GM21390 (cell line): ENCODE measurements at regions not wholly inside any gene's neighbourhood (a gene's known extent, or its start where the extent isn't known, plus 50 kb on each side); places are given as distances from the start of the nearest gene placed in this dataset.
A peak's percentile ranks its signal among the peaks of the same experiment; 100 is the strongest.
"Not testable (repeated sequence)": the region's sequence is repeated elsewhere in the genome, so short reads cannot be mapped to it uniquely, and the experiment has no call there.

Experiments
- ATAC-seq: cut with Tn5 transposase; IDR thresholded peaks from one replicate; pipeline ENCODE4 v1.9.1; 2021; ENCODE audit not compliant: unreplicated experiment

GRCh38 chr2:33933203-33933602 lies 334.1 kb upstream of the FAM98A start:
- no peak for ATAC-seq

- ATAC-seq: no peak
Observed at GRCh38 chr2:33931164-33931563, 332.1 kb upstream of the FAM98A start.

DNA sequence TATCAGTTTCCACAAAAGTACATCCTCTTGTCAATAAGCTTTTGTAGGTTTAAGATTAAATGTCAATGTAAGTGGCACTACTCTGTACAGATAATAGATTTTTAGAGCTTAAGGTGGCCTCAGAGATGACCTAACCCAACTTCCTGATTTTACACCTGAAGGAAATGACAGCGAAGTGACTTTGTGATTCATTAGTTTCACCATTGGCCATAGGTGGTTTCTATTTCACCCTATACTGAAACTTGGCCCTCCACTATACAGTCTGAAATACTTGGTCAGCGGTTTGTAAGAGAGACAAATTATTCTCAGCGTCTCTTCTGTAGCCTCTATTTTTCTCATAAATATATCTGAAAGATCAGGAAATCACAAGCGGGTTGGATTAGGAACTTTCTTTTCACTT lies 330.4 kb upstream of the FAM98A start:
- ATAC-seq: peak; percentile 92

DNA sequence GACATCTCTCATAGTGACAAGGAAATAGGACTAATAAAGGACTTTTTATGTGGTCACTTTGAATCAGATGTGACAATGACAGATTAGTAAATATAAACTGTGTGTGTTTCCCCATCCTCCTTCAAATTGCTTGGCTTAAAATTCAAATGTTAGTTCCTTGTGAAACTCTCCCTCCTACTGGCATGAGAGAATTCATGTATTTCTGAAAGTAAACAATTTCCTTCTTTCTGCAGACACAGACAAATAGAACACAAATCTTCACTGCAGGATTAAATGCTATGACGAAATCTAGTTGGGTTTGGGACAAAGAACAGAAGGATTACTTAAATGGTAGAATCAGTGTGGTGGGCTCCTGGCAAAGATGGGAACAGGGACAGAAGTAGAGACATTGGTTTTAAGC lies 328.7 kb upstream of the FAM98A start:
- ATAC-seq: no peak

GRCh38 chr2:33925311-33925710 lies 326.2 kb upstream of the FAM98A start:
- no peak for ATAC-seq

DNA sequence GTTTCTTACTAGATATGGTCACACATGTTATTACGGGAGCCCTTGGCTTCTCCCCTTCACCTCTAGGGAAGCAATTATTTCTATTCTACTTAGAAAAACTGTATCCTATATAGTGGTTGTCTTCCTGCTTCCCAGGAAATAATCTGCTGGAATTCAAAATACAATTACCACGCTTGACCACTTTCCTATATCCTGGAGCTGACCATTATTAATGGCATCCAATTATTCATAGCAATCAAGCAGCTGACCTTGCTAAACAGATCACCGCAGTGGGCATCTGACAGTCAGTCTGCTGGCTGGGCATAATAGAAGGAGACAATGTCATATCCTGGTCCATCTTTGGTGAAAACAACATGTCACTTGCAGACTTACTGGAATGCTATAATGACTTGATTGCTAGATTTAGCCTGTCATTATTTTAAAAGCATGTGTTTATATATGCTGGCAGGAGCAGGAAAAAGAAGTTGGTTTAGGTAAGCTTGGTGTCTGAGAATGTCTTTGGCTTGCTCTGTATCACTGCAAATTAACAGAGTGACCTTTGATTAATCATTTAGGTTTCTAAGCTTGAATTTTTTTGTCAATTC lies 325.6 kb upstream of the FAM98A start:
- no peak for ATAC-seq

- no peak for ATAC-seq
Observed at GRCh38 chr2:33917252-33917651, 318.2 kb upstream of the FAM98A start.

DNA sequence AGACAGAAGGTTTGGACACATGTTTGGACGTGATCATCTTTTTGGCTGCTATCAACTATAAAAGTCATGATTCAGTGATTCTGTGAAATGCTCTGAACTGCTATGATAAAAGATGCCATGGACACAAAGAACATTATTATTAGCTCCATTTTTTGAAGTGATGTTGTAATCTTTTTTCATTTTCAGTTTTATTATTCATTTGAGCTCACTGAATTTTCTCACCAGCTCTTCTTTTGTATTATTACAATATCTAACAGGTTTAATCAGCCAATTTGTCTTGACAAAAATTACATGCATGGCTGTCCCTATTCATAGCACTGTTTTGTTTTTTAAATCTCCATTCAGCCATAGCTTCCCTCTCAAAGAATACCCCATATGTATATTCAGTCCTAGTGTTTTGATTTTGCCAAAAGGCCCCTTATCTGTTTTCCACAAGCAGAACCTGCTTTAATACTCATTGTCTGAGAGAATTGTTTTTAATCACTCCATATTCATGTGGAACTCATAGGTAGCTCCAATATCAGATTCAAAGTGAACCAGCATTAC lies 314.0 kb upstream of the FAM98A start:
- no peak for ATAC-seq

DNA sequence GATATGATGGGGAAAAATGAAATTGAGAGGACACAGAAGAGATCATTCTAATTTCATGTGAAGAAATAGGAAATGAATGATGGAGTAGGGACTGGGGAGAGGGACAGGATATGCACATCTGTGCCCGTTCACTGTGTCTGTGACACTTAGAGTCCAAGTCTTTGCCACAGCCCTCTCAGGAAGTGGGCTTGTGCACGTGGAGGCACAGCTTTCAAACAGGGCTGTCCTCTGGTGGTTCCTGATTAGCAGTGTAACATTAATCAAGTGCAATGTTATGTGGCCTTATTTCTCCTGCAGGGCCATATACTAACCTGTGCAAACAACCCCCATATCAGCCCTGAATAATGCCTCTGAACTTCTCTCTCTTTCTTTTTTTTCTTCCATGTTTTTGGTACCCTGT lies 312.2 kb upstream of the FAM98A start:
- no peak for ATAC-seq

DNA sequence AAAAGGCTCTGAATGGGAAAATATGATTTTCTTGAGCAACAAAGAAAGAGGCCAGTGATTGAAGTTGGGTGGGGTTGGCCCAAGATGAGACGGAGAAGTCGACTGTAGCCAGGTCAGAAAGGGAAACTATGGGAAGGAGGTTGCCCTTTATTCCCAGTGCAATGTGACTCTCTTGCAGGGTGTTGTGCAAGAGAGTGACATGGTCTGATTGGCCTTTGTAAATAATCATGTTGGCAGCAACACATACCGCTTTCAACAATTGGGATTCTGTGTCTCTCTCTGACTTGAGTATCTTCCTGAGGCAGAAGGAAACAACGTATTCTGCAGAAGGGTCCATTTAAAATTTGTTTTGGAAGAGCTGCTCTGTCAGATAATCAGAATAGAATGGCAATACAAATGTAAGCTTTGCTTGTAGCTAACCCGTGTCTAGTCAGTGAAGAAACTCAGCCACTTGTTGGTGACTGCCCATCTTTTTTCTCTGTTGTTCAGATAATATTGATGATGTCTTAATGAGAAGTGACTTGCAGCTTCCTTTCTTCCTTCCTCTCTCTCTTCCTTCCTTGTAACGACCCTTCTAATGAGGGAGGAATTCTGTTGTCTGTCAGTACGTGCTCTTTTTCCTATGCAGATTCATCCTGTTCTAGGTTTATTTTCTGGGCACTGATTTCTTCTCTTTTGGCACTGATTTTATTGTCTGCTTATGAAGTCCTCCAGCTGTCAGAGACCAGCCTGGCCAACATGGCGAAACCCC lies 311.0 kb upstream of the FAM98A start:
- no peak for ATAC-seq

DNA sequence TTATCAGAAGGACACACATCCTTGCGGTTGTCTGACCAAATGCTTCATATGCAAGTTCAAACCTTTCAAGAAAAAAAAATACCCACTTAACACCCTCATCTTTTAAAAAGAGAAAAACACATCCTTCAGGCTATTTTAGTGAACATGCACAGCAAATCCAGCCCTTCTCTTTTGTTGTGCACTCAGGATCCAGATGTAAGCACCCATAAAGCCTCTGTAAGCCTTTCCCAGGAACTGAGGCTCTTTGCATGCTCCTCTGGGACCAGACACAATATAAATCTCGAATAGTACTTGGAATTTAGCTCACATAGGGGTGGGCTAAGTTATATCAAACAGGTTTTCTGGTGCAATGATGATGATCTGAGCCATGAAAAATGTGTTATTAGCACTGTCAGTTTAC lies 308.8 kb upstream of the FAM98A start:
- ATAC-seq: no peak

- ATAC-seq: not testable (repeated sequence)
Observed at GRCh38 chr2:33906129-33906528, 307.0 kb upstream of the FAM98A start.

GRCh38 chr2:33904801-33905200 lies 305.7 kb upstream of the FAM98A start:
- no peak for ATAC-seq

DNA sequence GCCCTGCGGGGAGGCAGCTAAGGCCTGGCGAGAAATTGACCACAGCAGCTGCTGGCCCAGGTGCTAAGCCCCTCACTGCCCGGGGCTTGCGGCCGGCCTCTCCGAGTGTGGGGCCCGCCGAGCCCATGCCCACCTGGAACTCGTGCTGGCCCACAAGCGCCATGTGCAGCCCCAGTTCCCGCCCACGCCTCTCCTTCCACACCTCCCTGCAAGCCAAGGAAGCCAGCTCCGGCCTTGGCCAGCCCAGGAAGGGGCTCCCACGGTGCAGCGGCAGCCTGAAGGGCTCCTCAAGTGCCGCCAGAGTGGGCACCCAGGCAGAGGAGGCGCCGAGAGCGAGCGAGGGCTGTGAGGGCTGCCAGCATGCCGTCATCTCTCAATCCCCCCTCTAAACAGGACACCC lies 304.6 kb upstream of the FAM98A start:
- no peak for ATAC-seq

DNA sequence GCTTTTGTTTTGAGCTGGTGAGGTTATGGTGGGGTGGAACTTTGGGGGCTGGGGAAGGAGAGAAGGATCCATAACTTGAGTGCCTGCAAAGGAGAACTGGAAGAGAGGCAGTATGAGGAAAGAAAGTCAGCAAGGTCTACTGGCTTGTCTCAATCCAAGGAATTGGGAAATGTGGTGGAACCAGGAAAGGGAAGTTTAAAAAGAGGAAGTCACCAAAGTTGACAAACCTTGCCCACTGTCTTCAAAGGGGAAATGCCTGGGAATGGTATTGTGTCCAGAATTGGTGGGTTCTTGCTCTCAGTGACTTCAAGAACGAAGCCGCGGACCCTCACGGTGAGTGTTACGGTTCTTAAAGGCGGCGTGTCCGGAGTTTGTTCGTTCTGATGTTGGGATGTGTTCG lies 304.1 kb upstream of the FAM98A start:
- ATAC-seq: no peak

- ATAC-seq: no peak
Observed at GRCh38 chr2:33900610-33901009, 301.5 kb upstream of the FAM98A start.

DNA sequence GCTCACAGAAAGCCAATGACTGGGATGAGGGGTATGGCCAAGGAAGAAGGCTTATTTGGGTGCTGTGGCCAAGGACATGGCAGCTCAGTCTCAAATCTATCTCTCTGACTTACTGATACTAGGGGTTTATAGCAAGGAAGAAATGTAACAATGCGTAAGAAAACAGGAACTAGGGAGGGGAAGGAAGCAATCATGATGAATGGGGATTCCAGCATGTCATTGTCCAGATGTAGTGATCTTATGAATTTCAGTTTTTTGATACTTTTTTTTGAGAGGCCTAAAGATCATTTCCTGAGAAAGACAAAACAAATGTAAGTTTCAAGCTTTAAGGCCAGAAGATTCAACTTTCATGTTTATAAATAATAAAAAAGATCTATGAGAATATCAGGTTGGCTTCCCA lies 298.6 kb upstream of the FAM98A start:
- ATAC-seq: no peak

DNA sequence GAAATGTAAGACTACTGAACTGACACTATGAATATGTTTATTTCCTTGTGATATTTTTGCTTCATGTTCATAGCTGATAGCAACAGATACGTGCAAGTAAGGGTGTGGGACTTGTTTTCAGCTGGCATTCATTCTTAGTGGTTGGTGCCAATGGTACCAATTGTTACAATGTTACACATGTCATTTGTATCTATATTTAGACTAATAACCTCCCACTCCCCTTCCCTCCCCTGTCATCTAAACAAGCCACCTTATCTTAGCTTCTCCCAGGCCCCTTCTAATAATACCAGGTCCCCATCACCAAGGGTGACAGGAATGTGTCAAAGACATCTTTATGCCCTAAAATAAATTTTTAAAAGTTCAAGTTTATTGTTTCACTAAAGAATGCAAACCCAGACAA lies 294.7 kb upstream of the FAM98A start:
- ATAC-seq: no peak

DNA sequence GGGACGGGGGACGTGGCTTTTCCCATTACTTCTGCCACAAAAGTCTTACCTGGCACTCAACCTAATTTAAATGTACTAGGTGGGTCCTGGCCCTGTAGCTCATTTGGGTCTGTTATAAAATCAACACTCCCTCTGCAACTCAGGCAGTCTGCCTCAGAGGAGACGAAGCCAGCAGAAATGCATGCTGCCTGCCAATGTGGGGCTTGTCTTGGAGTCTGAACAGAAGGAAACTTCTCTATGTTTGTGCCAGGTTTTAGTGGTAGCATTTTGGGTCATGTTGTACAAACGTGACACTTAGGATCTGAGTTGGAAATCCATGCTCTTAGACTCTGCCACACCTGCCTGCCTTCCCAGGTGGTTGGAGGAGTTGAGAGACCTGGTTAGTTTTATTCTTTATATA lies 292.5 kb upstream of the FAM98A start:
- ATAC-seq: no peak

DNA sequence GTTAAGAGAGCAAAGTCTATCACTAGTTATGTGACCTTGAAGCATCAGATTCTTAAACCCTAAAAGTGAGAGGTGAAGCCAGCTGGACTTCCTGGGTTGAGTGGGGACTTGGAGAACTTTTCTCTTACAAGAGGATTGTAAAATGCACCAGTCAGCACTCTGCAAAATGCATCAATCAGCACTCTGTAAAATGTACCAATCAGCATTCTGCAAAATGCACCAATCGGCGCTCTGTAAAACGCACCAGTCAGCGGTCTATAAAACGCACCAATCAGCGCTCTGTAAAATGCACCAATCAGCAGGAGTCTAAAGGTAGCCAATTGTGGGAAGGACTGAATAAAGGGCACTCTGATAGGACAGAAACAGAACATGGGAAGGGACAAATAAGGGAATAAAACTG lies 291.6 kb upstream of the FAM98A start:
- no peak for ATAC-seq

DNA sequence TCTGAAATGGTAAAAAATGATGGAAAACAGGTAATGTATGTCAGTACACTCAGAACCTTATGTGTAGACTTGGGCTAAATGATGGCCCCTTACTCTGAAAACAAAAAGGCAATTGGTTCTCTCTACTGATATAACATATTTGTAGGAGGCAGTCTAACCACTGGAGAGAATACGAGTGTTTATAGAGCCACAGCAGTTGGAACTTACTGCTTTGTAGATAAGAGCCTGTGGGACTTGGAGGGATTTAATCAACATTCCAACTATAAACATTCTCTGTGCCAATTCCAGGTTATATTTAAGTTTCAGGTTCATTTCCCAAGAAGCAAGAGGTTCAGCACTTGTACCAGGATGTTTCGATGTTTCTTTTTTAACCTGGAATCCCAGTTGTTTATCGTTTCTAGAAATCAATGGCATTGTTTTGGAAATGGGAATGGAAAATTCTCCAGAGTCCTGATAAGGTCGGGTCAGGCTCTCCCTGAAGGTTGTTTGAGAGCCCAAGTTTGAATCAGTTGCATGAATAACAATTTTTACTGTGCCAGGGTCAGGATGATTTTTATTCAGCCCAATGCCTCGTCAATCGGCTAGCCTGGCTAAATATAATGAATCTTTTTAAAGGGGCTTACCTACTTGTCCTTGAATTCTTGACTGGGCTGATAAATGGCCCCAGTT lies 278.4 kb upstream of the FAM98A start:
- no peak for ATAC-seq

DNA sequence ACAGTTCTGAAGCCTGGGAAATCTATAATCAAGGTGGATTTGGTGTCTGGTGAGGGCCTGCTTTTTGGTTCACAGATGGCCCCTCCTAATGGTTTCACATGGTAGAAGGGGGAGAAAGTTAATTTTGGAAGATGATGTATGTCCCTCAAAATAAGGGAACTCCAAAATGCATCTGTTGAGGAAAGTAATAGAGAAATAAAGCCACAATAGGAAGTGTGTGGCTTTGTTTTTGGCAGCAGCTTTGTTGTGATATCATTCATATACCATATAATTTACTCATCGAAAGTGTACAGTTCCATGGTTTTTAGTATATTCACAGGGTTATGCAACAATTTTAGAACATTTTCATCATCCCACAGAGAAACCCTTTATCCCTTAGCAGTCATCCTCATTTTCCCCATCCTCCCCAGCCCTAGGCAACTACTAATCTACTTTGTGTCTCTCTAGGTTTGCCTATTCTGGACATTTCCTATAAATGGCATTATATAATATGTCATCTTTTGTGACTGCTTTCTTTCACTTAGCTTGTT lies 274.0 kb upstream of the FAM98A start:
- ATAC-seq: no peak
